ENCODE measurements at regions not wholly inside any gene's neighbourhood (a gene's known extent, or its start where the extent isn't known, plus 50 kb on each side); places are given as distances from the start of the nearest gene placed in this dataset.
"Not testable (repeated sequence)": the region's sequence is repeated elsewhere in the genome, so short reads cannot be mapped to it uniquely, and the experiment has no call there.

GRCh38 chr11:13782390-13783075, 114.1 kb downstream of the FAR1 start:
- H3K27ac Mint-ChIP-seq = no peak overlapping the region
- no peaks in the 10 kb centered on the region for H3K9me3 Mint-ChIP-seq
- no peak for ATAC-seq
- no peaks in the 10 kb centered on the region for H3K36me3 Mint-ChIP-seq
- no peak overlapping the region for H3K4me3 Mint-ChIP-seq
- H3K27me3 Mint-ChIP-seq = peaks cover 29% of the 10 kb centered on the region
- H3K4me1 Mint-ChIP-seq = no peaks in the 10 kb centered on the region

GRCh38 chr11:13784441-13784840, 116.0 kb downstream of the FAR1 start:
- Mint-ChIP-seq H3K9me3 (no peaks in the 10 kb centered on the region), H3K36me3 (no peaks in the 10 kb centered on the region), H3K27me3 (peaks cover 10% of the 10 kb centered on the region)

GRCh38 chr11:13784855-13785254, 116.4 kb downstream of the FAR1 start:
- H3K27ac Mint-ChIP-seq = no peak overlapping the region
- ATAC-seq = no peak
- no peak overlapping the region for H3K4me3 Mint-ChIP-seq
- no peaks in the 10 kb centered on the region for H3K36me3 Mint-ChIP-seq
- H3K9me3 Mint-ChIP-seq = no peaks in the 10 kb centered on the region
- H3K4me1 Mint-ChIP-seq = no peaks in the 10 kb centered on the region
- H3K27me3 Mint-ChIP-seq = peaks cover 10% of the 10 kb centered on the region

More at GRCh38 chr11:13784441-13784840, 116.0 kb downstream of the FAR1 start:
- Mint-ChIP-seq H3K4me3 (no peak overlapping the region), H3K27ac (no peak overlapping the region), H3K4me1 (no peaks in the 10 kb centered on the region)
- no peak for ATAC-seq

- H3K9me3 Mint-ChIP-seq = no peaks in the 10 kb centered on the region
- no peak overlapping the region for H3K4me3 Mint-ChIP-seq
- no peaks in the 10 kb centered on the region for H3K4me1 Mint-ChIP-seq
- H3K27ac Mint-ChIP-seq = no peak overlapping the region
- no peaks in the 10 kb centered on the region for H3K36me3 Mint-ChIP-seq
- peaks cover 10% of the 10 kb centered on the region for H3K27me3 Mint-ChIP-seq
- no peak for ATAC-seq
Observed at GRCh38 chr11:13786688-13787087, 118.2 kb downstream of the FAR1 start.

- H3K4me3 Mint-ChIP-seq, H3K4me1 Mint-ChIP-seq, H3K27me3 Mint-ChIP-seq, ATAC-seq, H3K27ac Mint-ChIP-seq: not testable (repeated sequence)
- Mint-ChIP-seq H3K36me3 (peaks cover 12% of the 10 kb centered on the region), H3K9me3 (peaks cover 13% of the 10 kb centered on the region)
Observed at GRCh38 chr11:13797616-13798015, 129.1 kb downstream of the FAR1 start.

- Mint-ChIP-seq H3K9me3 (peaks cover 13% of the 10 kb centered on the region), H3K27ac (no peak overlapping the region), H3K4me3 (no peak overlapping the region), H3K27me3 (peaks cover 24% of the 10 kb centered on the region), H3K36me3 (peaks cover 12% of the 10 kb centered on the region), H3K4me1 (no peaks in the 10 kb centered on the region)
- no peak for ATAC-seq
Observed at GRCh38 chr11:13800901-13801300, 132.4 kb downstream of the FAR1 start.

- Mint-ChIP-seq H3K27me3 (peaks cover 11% of the 10 kb centered on the region), H3K9me3 (peaks cover 12% of the 10 kb centered on the region), H3K4me3 (no peak overlapping the region), H3K4me1 (no peaks in the 10 kb centered on the region), H3K27ac (no peak overlapping the region), H3K36me3 (no peaks in the 10 kb centered on the region)
- no peak for ATAC-seq
Observed at GRCh38 chr11:13818325-13818724, 144.2 kb upstream of the SPON1 start.

GRCh38 chr11:13826505-13827278, 135.8 kb upstream of the SPON1 start:
- H3K36me3 Mint-ChIP-seq = no peaks in the 10 kb centered on the region
- H3K4me3 Mint-ChIP-seq = no peak overlapping the region
- no peaks in the 10 kb centered on the region for H3K4me1 Mint-ChIP-seq
- H3K9me3 Mint-ChIP-seq = peaks cover 6% of the 10 kb centered on the region
- no peak overlapping the region for H3K27ac Mint-ChIP-seq
- peaks cover 34% of the 10 kb centered on the region for H3K27me3 Mint-ChIP-seq
- ATAC-seq = no peak

GRCh38 chr11:13831696-13832095, 130.8 kb upstream of the SPON1 start:
- no peak overlapping the region for H3K27ac Mint-ChIP-seq
- H3K4me3 Mint-ChIP-seq = no peak overlapping the region
- peaks cover 50% of the 10 kb centered on the region for H3K27me3 Mint-ChIP-seq
- H3K9me3 Mint-ChIP-seq = peaks cover 12% of the 10 kb centered on the region
- H3K36me3 Mint-ChIP-seq = no peaks in the 10 kb centered on the region
- no peak for ATAC-seq
- H3K4me1 Mint-ChIP-seq = no peaks in the 10 kb centered on the region

GRCh38 chr11:13834463-13834862, 128.1 kb upstream of the SPON1 start:
- H3K27ac Mint-ChIP-seq = no peak overlapping the region
- H3K36me3 Mint-ChIP-seq = no peaks in the 10 kb centered on the region
- no peak overlapping the region for H3K4me3 Mint-ChIP-seq
- no peak for ATAC-seq
- H3K27me3 Mint-ChIP-seq = peaks cover 50% of the 10 kb centered on the region
- no peaks in the 10 kb centered on the region for H3K4me1 Mint-ChIP-seq
- H3K9me3 Mint-ChIP-seq = peaks cover 8% of the 10 kb centered on the region

- no peak for ATAC-seq
- H3K4me3 Mint-ChIP-seq = no peak overlapping the region
Observed at GRCh38 chr11:13836666-13837065, 125.9 kb upstream of the SPON1 start.

GRCh38 chr11:13837286-13837685, 125.2 kb upstream of the SPON1 start:
- no peak overlapping the region for H3K4me3 Mint-ChIP-seq
- H3K36me3 Mint-ChIP-seq = no peaks in the 10 kb centered on the region
- H3K4me1 Mint-ChIP-seq = no peaks in the 10 kb centered on the region
- H3K27ac Mint-ChIP-seq = no peak overlapping the region
- peaks cover 32% of the 10 kb centered on the region for H3K27me3 Mint-ChIP-seq
- no peak for ATAC-seq
- peaks cover 6% of the 10 kb centered on the region for H3K9me3 Mint-ChIP-seq

More at GRCh38 chr11:13836666-13837065, 125.9 kb upstream of the SPON1 start:
- H3K9me3 Mint-ChIP-seq = peaks cover 6% of the 10 kb centered on the region
- H3K27me3 Mint-ChIP-seq = peaks cover 35% of the 10 kb centered on the region
- H3K27ac Mint-ChIP-seq = no peak overlapping the region
- no peaks in the 10 kb centered on the region for H3K36me3 Mint-ChIP-seq
- no peaks in the 10 kb centered on the region for H3K4me1 Mint-ChIP-seq

- Mint-ChIP-seq H3K4me3 (no peak overlapping the region), H3K27me3 (peaks cover 17% of the 10 kb centered on the region), H3K4me1 (no peaks in the 10 kb centered on the region), H3K9me3 (no peaks in the 10 kb centered on the region), H3K27ac (no peak overlapping the region), H3K36me3 (no peaks in the 10 kb centered on the region)
- ATAC-seq = no peak
Observed at GRCh38 chr11:13841393-13841792, 121.1 kb upstream of the SPON1 start.

GRCh38 chr11:13848031-13848430, 114.5 kb upstream of the SPON1 start:
- H3K9me3 Mint-ChIP-seq = no peaks in the 10 kb centered on the region
- no peak overlapping the region for H3K4me3 Mint-ChIP-seq
- ATAC-seq = no peak

GRCh38 chr11:13850231-13851005, 112.1 kb upstream of the SPON1 start:
- H3K4me3 Mint-ChIP-seq = no peak overlapping the region
- H3K4me1 Mint-ChIP-seq = peaks cover 11% of the 10 kb centered on the region
- ATAC-seq = no peak
- peaks cover 30% of the 10 kb centered on the region for H3K27me3 Mint-ChIP-seq
- H3K36me3 Mint-ChIP-seq = no peaks in the 10 kb centered on the region
- H3K27ac Mint-ChIP-seq = no peak overlapping the region
- no peaks in the 10 kb centered on the region for H3K9me3 Mint-ChIP-seq

More at GRCh38 chr11:13848031-13848430, 114.5 kb upstream of the SPON1 start:
- Mint-ChIP-seq H3K27me3 (peaks cover 22% of the 10 kb centered on the region), H3K27ac (no peak overlapping the region), H3K4me1 (peaks cover 11% of the 10 kb centered on the region), H3K36me3 (no peaks in the 10 kb centered on the region)

All from stimulated activated memory B cell treated with anti-CD40 and anti-IgM and Interleukin-4, amounts not matched to agents 10 μg/mL and 1 μg/mL and 100 μg/mL, for 72 hours (primary cell).